BE2C (cell line): ENCODE measurements at regions not wholly inside any gene's neighbourhood (a gene's known extent, or its start where the extent isn't known, plus 50 kb on each side); places are given as distances from the start of the nearest gene placed in this dataset.

Source experiments
- DNase-seq: peaks from one replicate; pipeline ENCODE4 v3.0.0-alpha.2; 2020
- H3K27me3 ChIP-seq: fragments of 250-450 bp; sonication (Bioruptor Pico); 2 replicates; pipeline ENCODE4 v1.5.1; 2020; ENCODE audit warnings: mild to moderate bottlenecking
- H3K36me3 ChIP-seq: fragments of 250-450 bp; sonication (Bioruptor Pico); 2 replicates; pipeline ENCODE4 v1.5.1; 2020; ENCODE audit warnings: mild to moderate bottlenecking
- H3K4me1 ChIP-seq: fragments of 250-450 bp; sonication (Bioruptor Pico); 2 replicates; pipeline ENCODE4 v1.5.1; 2020
- H3K4me3 ChIP-seq: 2 replicates; pipeline ENCODE4 v1.5.1; 2011; ENCODE audit warnings: low read depth, low read length
- H3K9me3 ChIP-seq: fragments of 250-450 bp; sonication (Bioruptor Pico); 2 replicates; pipeline ENCODE4 v1.5.1; 2020
- TF ChIP-seq, protein P1 (sequence below): IDR thresholded peaks from 2 replicates; pipeline ENCODE4 v1.5.1; 2012; ENCODE audit warnings: mild to moderate bottlenecking, low read depth, low read length

DNA sequence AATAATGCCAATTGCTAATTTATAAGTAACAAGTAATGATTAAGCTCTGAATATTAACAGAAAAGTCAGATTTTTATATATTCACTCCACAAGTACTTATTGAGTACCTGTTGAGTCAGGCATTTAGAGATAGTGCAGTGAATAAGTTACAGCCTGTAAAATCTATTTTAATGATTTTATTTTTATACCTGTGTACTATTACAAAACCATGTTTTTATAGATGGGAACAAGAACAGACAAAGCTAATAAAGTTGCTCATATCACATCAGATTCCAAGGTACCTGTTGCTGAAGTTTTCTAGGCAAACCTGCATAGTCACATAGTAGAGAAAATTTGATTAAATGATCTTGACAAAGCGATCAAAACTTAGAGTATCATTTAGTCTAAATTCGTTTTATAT lies 623.7 kb downstream of the EFNA5 start:
- H3K4me3 ChIP-seq, result no peak overlapping the region
- no peak for DNase-seq
- H3K4me1 ChIP-seq, result no peaks in the 10 kb centered on the region
- no peaks in the 10 kb centered on the region for H3K27me3 ChIP-seq
- TF ChIP-seq, protein P1, sequence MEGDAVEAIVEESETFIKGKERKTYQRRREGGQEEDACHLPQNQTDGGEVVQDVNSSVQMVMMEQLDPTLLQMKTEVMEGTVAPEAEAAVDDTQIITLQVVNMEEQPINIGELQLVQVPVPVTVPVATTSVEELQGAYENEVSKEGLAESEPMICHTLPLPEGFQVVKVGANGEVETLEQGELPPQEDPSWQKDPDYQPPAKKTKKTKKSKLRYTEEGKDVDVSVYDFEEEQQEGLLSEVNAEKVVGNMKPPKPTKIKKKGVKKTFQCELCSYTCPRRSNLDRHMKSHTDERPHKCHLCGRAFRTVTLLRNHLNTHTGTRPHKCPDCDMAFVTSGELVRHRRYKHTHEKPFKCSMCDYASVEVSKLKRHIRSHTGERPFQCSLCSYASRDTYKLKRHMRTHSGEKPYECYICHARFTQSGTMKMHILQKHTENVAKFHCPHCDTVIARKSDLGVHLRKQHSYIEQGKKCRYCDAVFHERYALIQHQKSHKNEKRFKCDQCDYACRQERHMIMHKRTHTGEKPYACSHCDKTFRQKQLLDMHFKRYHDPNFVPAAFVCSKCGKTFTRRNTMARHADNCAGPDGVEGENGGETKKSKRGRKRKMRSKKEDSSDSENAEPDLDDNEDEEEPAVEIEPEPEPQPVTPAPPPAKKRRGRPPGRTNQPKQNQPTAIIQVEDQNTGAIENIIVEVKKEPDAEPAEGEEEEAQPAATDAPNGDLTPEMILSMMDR, result no peak
- 0 out of 2 replicates have a peak, but pooled peaks cover 2% of the 10 kb centered on the region for H3K9me3 ChIP-seq
- no peaks in the 10 kb centered on the region for H3K36me3 ChIP-seq

DNA sequence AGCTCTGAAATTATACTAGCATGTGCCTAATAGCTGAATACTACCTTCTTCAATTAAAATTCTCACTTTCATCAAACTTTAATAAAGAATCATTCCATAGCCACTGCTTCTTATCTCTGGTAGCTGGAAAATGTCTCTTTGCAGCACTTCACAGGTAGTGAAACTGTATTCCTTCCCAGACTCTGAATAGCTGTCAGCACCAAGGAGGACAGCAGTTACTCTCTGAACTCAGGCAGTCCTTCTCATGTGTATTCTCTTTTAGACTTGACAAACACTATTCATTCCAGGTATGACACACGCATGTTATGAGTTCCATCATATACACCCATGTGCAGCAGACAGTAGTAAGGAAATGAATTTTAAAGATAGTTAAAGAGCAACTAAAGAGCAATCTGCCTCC lies 627.1 kb downstream of the EFNA5 start:
- TF ChIP-seq, protein P1, result no peak
- no peaks in the 10 kb centered on the region for H3K27me3 ChIP-seq
- no peaks in the 10 kb centered on the region for H3K36me3 ChIP-seq
- H3K9me3 ChIP-seq, result 0 out of 2 replicates have a peak, but pooled peaks cover 2% of the 10 kb centered on the region
- no peak for DNase-seq
- H3K4me3 ChIP-seq, result no peak overlapping the region
- no peaks in the 10 kb centered on the region for H3K4me1 ChIP-seq

DNA sequence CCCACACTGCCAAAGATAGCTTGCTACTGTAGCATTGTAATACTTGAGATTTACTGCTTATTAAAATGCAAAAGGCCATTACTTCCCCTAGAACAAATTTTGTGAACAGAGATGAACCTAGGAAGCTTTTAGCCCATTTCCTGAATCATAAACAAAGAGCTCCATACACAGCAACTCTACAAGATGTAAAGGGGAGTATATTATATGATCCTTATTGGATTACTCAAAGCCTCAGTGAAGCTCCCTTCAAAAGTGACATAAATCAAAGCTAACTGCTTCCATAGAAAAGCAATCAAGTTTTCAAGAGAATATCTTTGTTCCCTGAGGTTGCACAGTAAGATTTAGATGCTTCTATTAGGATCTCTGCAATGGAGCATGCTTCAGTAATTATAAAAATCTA lies 629.8 kb downstream of the EFNA5 start:
- no peak for DNase-seq
- TF ChIP-seq, protein P1, result no peak
- no peak overlapping the region for H3K4me3 ChIP-seq
- H3K36me3 ChIP-seq, result no peaks in the 10 kb centered on the region
- no peaks in the 10 kb centered on the region for H3K9me3 ChIP-seq
- H3K4me1 ChIP-seq, result no peaks in the 10 kb centered on the region
- H3K27me3 ChIP-seq, result no peaks in the 10 kb centered on the region

DNA sequence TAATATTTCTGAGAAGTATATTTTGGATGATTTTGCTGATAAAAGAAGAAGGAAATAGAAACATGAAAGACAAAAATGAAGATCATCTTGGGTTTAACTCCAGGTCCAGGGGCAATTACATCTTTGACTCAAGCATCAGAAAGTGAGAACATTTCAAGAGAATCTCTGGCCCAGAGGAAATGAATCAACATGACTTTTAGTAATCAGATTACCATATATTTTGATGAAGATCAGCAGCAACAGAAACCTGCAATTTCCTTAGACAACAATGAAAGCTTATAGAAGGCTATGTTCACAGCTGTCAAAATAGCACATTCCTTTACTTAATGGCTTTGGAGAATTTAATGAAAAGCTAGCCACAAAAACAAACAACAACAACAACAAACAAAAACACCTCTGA lies 638.1 kb downstream of the EFNA5 start:
- TF ChIP-seq, protein P1, result no peak

DNA sequence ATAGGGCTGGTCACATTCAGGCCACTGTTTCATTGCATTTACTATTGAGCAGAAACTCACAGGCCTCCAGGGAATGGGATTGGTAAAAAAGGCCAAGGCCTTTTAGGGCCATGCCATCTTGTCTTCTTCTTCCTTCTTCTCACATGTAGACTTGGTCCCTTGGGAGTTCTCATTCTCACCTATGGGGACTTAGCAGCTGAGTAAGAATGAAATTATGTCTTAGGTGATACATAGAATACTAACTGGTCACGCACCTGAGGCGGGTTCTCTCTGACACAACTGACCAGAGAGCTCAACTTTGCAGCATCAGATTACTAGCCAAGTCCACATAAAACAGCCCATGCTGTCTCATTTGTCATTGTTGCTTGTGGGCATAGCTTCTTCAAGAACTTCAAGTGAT lies 641.8 kb downstream of the EFNA5 start:
- Histone ChIP-seq H3K27me3 (no peaks in the 10 kb centered on the region), H3K9me3 (no peaks in the 10 kb centered on the region), H3K4me1 (peaks cover 4% of the 10 kb centered on the region), H3K36me3 (no peaks in the 10 kb centered on the region), H3K4me3 (no peak overlapping the region)
- TF ChIP-seq, protein P1, result no peak
- no peak for DNase-seq

More for the DNA sequence above, 638.1 kb downstream of the EFNA5 start:
- DNase-seq, result no peak
- no peaks in the 10 kb centered on the region for H3K27me3 ChIP-seq
- H3K4me3 ChIP-seq, result no peak overlapping the region
- H3K4me1 ChIP-seq, result no peaks in the 10 kb centered on the region
- H3K36me3 ChIP-seq, result no peaks in the 10 kb centered on the region
- no peaks in the 10 kb centered on the region for H3K9me3 ChIP-seq

DNA sequence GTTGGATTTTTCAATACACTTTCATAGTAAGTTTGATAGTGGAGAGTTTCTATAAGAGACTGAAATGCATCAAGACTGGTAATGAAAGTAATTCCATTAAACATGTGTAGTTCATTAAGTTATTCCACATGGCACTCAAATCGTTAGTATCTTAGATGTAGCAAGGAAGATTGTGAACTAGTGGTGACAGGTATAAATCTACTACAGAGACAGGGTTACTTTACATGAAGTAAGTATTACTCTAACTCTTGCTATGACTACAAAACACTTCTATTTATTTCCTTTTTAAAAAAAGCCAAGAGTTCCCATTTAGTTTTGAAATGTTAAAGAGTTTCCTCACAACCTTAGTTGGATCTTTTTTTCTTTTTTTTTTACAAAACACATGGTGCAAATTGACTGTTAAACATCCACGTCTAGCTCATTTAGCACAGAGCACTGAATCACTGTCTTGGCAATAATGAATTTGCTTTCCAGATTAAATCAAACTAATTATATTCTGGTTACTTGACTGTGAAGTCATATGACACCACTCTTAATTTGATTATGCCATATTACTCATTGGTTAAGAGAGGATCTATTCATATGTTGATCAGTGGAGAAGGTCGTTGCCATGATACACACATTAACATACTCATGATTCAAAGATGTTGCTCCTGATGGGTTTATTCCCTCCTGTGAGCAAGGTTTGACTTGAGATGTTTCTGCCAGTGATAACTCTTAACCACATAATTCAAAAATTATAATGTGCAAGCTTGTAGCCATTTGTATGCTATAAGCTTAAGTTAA lies 644.8 kb downstream of the EFNA5 start:
- no peak overlapping the region for H3K4me3 ChIP-seq
- no peak for DNase-seq
- H3K9me3 ChIP-seq, result no peaks in the 10 kb centered on the region
- no peaks in the 10 kb centered on the region for H3K27me3 ChIP-seq
- H3K36me3 ChIP-seq, result no peaks in the 10 kb centered on the region
- TF ChIP-seq, protein P1, result no peak
- H3K4me1 ChIP-seq, result peaks cover 4% of the 10 kb centered on the region
